Thoracic aorta (tissue), 2 donors: ENCODE measurements at regions not wholly inside any gene's neighbourhood (a gene's known extent, or its start where the extent isn't known, plus 50 kb on each side); places are given as distances from the start of the nearest gene placed in this dataset.

Experiments
- ATAC-seq: fragments of 150-250 bp; one replicate; pipeline ENCODE4 v1.8.0; 2017; ENCODE audit warnings: low read depth; ENCODE audit not compliant: insufficient number of reproducible peaks, low FRiP score
- DNase-seq: peaks from one replicate; pipeline ENCODE4 v3.0.0-alpha.2; 2020; ENCODE audit warnings: low spot score
- H3K27ac ChIP-seq, 2 donors: fragments of 200-600 bp; sonication (generic); 1 replicate in 1 of 2; 2 replicates in 1 of 2; pipeline ENCODE4 v1.5.1; 2016; ENCODE audit warnings: mild to moderate bottlenecking in 2 of 2, moderate library complexity in 2 of 2
- H3K27me3 ChIP-seq: fragments of 200-600 bp; sonication (generic); replicated peaks from 2 replicates; pipeline ENCODE4 v1.6.0; 2016; ENCODE audit warnings: mild to moderate bottlenecking; ENCODE audit not compliant: insufficient read depth
- H3K36me3 ChIP-seq: fragments of 200-600 bp; sonication (generic); one replicate; pipeline ENCODE4 v1.5.1; 2016
- H3K4me1 ChIP-seq, 2 donors: fragments of 200-600 bp; sonication (generic); 1 replicate in 1 of 2; 2 replicates in 1 of 2; pipeline versions ENCODE4 v1.5.1 to v1.6.0; 2016; ENCODE audit warnings: low read depth in 2 of 2, mild to moderate bottlenecking in 1 of 2; ENCODE audit not compliant: control insufficient read depth in 1 of 2
- H3K4me3 ChIP-seq: fragments of 200-600 bp; sonication (generic); 2 replicates; pipeline ENCODE4 v1.5.1; 2016; ENCODE audit warnings: mild to moderate bottlenecking
- H3K9me3 ChIP-seq: fragments of 200-600 bp; sonication (generic); 2 replicates; pipeline ENCODE4 v1.5.1; 2016
- TF ChIP-seq, protein P1 (sequence below): fragments of 200-600 bp; sonication (generic); IDR thresholded peaks from one replicate; pipeline ENCODE4 v1.5.1; 2019; ENCODE audit warnings: antibody characterized with exemption

- no peak overlapping the region for H3K27ac ChIP-seq
- no peaks in the 10 kb centered on the region for H3K27me3 ChIP-seq
- TF ChIP-seq, protein P1, sequence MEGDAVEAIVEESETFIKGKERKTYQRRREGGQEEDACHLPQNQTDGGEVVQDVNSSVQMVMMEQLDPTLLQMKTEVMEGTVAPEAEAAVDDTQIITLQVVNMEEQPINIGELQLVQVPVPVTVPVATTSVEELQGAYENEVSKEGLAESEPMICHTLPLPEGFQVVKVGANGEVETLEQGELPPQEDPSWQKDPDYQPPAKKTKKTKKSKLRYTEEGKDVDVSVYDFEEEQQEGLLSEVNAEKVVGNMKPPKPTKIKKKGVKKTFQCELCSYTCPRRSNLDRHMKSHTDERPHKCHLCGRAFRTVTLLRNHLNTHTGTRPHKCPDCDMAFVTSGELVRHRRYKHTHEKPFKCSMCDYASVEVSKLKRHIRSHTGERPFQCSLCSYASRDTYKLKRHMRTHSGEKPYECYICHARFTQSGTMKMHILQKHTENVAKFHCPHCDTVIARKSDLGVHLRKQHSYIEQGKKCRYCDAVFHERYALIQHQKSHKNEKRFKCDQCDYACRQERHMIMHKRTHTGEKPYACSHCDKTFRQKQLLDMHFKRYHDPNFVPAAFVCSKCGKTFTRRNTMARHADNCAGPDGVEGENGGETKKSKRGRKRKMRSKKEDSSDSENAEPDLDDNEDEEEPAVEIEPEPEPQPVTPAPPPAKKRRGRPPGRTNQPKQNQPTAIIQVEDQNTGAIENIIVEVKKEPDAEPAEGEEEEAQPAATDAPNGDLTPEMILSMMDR: no peak
- no peaks in the 10 kb centered on the region for H3K4me1 ChIP-seq
- no peaks in the 10 kb centered on the region for H3K36me3 ChIP-seq
- ATAC-seq (no peak), DNase-seq (no peak)
- H3K9me3 ChIP-seq: no peaks in the 10 kb centered on the region
- H3K4me3 ChIP-seq: no peak overlapping the region
These were observed 161.5 kb upstream of the AGAP1 start for GRCh38 chr2:235332240-235332890.

GRCh38 chr2:235333076-235333475 is 160.8 kb upstream of the AGAP1 start:
- no peaks in the 10 kb centered on the region for H3K36me3 ChIP-seq
- no peaks in the 10 kb centered on the region for H3K9me3 ChIP-seq
- ATAC-seq (no peak), DNase-seq (no peak)
- H3K4me3 ChIP-seq: no peak overlapping the region
- H3K27ac ChIP-seq: no peak overlapping the region
- TF ChIP-seq, protein P1: no peak
- H3K4me1 ChIP-seq: no peaks in the 10 kb centered on the region
- no peaks in the 10 kb centered on the region for H3K27me3 ChIP-seq

- Histone ChIP-seq H3K27me3 (no peaks in the 10 kb centered on the region), H3K4me3 (no peak overlapping the region), H3K36me3 (no peaks in the 10 kb centered on the region), H3K27ac (no peak overlapping the region), H3K4me1 (no peaks in the 10 kb centered on the region), H3K9me3 (no peaks in the 10 kb centered on the region)
- no peak for ATAC-seq
- TF ChIP-seq, protein P1: no peak
- DNase-seq: no peak
These were observed 159.7 kb upstream of the AGAP1 start for GRCh38 chr2:235334179-235334578.

DNA sequence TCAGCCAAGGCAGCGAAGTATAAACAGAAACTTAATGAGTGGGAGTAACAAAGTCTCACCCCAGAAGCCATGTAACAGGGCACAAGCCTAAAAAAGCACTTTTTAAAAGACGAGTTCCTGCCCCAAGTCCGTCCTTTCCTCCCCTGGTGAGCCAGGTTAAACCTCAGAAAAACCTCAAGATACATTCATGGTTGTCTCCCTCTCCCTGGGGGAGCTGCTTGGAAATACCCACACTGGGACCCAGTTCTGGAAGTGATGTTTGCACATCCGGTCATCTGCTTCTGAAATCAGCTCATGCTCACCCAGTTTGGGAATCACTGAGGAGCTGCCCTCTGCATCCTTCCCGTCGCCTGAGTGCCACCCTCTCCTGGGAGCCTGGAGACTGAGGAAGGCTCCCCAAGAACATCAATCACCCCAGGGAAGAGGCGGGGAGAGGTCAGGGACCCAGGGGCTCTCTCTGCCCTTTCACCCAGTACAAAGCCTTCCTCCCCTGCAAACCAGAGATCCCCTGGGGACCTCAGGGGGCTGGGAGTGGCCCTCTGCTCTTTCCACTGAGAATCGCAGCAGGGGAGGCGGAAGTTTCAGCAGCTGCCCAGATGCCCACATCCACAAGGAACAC is 150.6 kb upstream of the AGAP1 start:
- no peaks in the 10 kb centered on the region for H3K36me3 ChIP-seq
- TF ChIP-seq, protein P1: no peak
- no peaks in the 10 kb centered on the region for H3K4me1 ChIP-seq
- DNase-seq (no peak), ATAC-seq (no peak)
- H3K4me3 ChIP-seq: no peak overlapping the region
- H3K27me3 ChIP-seq: no peaks in the 10 kb centered on the region
- no peak overlapping the region for H3K27ac ChIP-seq
- H3K9me3 ChIP-seq: no peaks in the 10 kb centered on the region

GRCh38 chr2:235343869-235344268 is 150.0 kb upstream of the AGAP1 start:
- TF ChIP-seq, protein P1: no peak
- Histone ChIP-seq H3K36me3 (no peaks in the 10 kb centered on the region), H3K4me1 (no peaks in the 10 kb centered on the region), H3K27ac (no peak overlapping the region), H3K9me3 (no peaks in the 10 kb centered on the region), H3K27me3 (no peaks in the 10 kb centered on the region), H3K4me3 (no peak overlapping the region)
- ATAC-seq: no peak
- no peak for DNase-seq
